Body of pancreas (tissue), 4 donors: ENCODE measurements at regions not wholly inside any gene's neighbourhood (a gene's known extent, or its start where the extent isn't known, plus 50 kb on each side); places are given as distances from the start of the nearest gene placed in this dataset.

ENCODE experiments used
- CTCF ChIP-seq, 7 experiments: fragments of 450-650 bp in 4 of 7; fragments of 200-600 bp in 3 of 7; sonication (generic) in 3 of 7; IDR thresholded peaks; one replicate each; pipeline ENCODE4 v1.5.1; 2016 to 2019; ENCODE audit warnings: antibody characterized with exemption in 7 of 7
- POLR2A ChIP-seq, 3 donors: fragments of 450-650 bp; IDR thresholded peaks; one replicate each; pipeline ENCODE4 v1.6.1; 2016; ENCODE audit warnings: antibody characterized with exemption in 3 of 3, mild to moderate bottlenecking in 2 of 3

- TF ChIP-seq CTCF (IDR thresholded peaks at IDR 0.05) (no peak), POLR2A (IDR thresholded peaks at IDR 0.05) (no peak)
These were observed 351.1 kb upstream of the FLRT2 start for GRCh38 chr14:85178864-85179263.
